NK-92 (cell line): ENCODE measurements at regions not wholly inside any gene's neighbourhood (a gene's known extent, or its start where the extent isn't known, plus 50 kb on each side); places are given as distances from the start of the nearest gene placed in this dataset.

Experiments used
- DNase-seq: peaks from one replicate; lab custom pipeline; 2025; ENCODE audit not compliant: unreplicated experiment; lab: John Stamatoyannopoulos, UW

DNA sequence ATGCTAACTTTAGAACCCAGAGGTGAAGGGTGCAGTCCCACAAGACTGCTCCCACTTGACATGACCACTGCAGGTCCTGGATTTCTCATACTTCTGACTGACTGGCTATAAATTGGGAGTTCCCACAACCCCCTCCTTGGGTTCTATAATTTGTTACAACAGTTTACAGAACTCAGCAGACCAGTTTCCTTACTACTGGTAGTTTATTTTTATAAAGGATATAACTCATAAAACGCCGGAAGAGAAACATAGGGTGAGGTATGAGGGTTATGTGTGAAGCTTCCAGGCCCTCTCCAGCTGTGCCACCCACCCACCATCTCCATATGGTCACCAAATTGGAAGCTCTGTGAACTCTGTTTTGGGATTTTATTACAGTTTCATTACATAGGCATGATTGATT is 839.6 kb downstream of the TSN start:
- DNase-seq, result no peak

DNA sequence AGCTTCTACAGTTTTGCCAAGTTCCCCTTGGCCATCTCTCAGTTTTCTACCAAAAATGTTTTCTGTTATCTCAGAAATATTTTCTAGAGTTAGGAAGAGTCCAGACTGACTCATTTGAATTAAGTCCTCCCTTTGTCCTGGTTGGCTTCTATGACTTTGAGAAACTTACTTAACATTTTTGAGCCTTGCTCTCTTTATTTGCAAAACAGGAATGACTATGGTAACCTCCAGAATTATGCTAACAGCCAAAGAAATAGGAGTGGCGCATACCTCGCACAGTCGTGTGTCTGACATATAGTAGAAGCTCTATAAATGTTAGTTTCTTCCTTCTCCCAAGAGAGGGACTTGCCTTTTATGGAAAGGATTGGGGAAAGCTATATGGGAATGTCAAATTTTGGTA is 841.1 kb downstream of the TSN start:
- DNase-seq, result no peak

GRCh38 chr2:122598784-122599183 is 843.3 kb downstream of the TSN start:
- no peak for DNase-seq

DNA sequence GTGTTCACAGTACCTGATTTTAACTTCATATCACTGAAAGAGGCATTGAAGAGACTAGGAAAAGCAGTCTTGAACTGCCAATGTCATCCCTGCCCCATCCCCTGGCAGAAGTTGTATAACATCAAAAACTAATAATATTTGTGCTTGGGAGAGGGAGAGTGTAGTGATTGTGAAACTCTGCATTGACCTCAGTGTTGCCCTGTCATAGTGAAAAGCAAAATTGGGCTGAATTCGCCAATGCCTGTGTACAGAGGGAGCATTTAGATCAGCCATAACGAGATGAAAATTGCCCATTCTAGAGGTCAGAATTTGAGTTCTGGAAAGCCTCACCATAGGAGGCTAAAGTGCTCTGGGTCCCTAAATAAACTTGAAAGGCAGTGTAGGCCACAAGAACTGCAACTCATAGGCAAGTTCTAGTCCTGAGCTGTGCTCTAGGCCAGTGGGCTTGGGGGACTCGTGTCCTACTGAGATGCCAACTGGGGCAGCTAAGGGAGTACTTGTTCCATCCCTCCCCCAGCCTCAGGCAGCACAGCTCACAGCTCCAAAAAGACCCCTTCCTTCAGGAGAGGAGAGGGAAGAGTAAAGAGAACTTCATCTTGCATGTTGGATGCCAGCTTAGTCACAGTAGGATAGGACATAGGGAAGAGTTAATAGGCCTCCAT is 855.6 kb downstream of the TSN start:
- no peak for DNase-seq

DNA sequence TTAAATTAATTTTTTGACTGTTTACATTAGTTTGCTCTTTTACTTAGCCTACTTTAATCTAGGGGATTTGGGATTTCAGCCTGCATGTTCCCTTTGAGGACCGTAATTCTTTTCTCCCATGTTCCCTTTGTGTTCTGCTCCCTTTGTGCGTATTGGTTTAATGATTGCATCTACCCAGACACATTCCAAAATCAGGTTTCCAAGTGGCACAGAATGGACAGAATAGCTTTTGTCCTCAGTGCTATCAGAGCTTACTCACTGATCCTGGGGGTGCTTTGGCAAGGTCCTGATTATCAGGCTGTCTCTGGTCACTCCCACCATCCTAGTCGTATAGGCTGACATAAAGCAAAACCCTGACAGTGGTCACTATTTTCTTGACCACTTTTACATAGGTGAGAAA is 867.5 kb downstream of the TSN start:
- DNase-seq, result no peak

DNA sequence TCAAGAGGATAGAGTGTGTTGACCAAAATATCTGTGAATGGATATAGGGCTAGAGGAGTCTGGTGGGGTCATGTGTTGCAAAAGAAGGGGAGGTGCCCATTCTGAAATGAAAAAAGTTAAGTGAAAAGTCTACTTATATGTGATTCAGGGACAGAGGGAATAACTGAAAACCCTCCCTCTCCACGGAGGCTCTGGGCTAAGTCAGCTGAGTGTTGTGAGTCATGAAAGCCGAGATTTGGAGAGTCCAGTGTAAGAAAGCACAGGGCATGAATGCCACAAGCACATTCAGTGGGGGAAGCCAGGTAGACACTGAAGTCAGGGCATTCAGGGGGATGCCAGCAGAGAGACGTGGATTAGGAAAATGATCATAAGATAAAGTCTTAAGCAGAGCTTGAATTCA is 871.9 kb downstream of the TSN start:
- no peak for DNase-seq

GRCh38 chr2:122634256-122634655 is 878.8 kb downstream of the TSN start:
- no peak for DNase-seq

DNA sequence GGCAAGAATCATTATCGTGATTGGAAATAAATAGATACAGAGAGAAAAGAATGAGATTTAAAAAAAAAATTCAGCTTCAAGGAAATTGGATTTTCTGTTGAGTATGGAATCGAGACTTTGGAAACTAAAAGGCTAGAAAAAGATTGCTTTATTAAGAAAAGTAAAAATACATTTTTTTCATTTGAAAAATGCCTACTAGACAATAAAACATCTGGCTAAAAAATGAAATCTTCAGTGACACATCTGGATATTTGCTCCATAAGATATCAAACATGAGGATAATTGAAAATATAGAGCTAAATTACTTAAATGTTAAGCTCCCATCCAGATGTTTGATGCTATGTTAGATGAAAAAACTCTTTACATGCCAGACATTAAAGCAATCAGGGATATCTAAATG is 879.5 kb downstream of the TSN start:
- DNase-seq, result no peak

GRCh38 chr2:122635686-122636085 is 880.2 kb downstream of the TSN start:
- DNase-seq, result no peak

- no peak for DNase-seq
These were observed 880.6 kb downstream of the TSN start for GRCh38 chr2:122636097-122636496.

GRCh38 chr2:122639176-122639575 is 883.7 kb downstream of the TSN start:
- DNase-seq, result no peak

- no peak for DNase-seq
These were observed 884.3 kb downstream of the TSN start for GRCh38 chr2:122639711-122640110.

DNA sequence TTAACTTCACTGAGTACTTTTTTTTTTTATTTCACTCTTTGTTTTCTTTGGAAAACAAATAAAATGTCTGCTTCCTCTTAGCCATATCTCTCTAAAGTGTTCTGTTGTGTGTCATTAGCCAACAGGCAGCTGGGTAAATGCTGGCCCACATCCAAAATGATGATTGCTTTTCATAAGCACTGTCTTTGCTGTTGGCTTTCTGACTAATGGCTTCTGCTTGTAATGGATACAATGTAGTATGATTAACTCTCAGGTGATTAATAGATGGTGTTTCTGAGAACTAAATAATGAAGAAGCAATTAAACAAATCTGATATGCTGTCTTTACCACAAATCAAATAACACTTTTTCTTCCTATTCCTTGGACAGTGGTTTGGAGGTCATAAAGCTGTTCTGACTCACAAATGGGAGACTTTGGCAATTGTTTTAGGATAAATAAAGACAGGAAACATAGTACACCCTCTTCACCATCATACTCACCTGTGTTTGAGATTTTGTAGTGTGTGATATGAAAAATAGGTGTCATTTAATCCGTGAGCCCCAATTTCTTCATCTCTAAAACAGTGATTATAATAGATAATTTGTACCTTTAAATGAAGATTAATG is 888.4 kb downstream of the TSN start:
- no peak for DNase-seq

DNA sequence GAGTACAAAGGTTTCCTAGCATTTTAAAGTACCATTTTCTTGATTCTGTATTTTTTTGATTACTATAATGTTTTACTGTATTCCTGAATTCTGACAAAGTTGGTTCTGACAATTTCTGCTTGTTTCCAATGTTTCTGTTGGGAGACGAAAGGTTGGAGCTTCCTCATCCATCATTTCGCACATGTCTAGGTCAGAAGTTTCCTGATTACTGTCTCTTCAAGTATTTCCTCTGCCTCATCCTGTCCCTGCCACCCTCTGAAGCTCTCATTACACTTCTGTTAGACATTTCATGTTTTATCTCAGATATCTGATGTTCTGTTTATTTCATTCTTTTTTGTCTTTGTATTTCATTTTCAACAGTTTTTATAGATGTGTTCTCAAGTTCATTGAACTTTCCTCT is 895.8 kb downstream of the TSN start:
- no peak for DNase-seq

- DNase-seq, result no peak
These were observed 896.3 kb downstream of the TSN start for GRCh38 chr2:122651780-122652179.

- DNase-seq, result no peak
These were observed 897.2 kb downstream of the TSN start for GRCh38 chr2:122652670-122653069.

DNA sequence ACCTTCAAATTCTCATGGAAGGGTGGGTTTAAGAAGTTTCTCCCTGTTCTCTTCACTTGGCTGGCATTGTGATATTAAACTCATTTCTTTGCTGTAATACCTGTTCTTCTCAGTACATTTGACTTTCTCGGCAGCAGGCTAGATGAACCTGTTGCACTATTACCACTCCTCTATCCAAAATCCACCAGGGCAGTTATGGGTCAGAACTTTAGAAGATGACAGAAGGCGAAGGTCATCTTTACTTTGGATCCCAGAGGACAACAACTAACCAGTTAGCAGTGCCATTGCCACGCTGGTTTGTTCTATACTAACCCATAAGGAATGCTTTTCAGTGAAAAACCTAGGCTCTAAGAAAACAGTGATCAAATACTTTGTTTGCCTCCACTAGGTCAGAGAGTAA is 901.0 kb downstream of the TSN start:
- DNase-seq, result no peak

DNA sequence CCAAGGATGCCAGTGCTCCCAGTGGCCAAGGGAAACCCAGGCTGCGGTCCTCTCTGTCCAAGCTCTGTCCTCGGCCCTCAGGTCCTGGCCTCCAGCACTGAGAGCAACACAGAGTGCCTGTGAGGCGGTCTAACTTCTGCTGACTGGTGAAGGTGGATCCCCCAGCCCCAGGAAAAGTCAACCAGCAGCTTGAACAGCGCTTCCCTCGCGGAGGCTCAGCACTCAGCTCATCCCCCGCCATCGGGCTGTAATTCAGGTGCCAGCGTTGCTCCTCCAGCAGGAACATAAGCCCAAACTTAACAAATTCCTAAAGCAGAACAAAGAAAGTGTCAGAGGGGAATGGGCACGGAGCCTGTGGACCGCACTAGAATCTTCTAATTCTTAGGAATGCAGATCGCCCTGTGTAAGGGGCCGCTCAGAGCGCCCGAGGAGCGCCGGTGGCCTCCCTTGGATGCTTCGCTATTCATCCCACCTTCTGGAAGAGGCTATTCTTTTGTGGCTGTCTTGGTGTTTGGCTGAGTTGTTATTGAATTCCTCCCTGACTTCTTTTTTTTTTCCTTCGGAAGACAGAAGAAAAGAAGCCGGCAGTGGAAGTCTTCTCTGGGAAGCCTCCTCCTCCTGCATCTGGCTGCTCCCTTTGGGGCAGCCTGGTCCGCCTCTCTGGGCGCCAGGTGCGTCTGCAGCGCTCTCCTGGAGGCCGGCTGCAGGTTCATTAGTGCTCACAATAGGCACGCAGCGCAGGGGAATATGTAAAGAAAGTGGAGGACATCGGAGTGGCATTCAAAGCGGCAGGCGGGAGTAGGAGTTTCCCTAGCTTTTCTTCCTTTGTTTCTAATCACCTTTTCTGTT is 905.6 kb downstream of the TSN start:
- no peak for DNase-seq

- no peak for DNase-seq
These were observed 908.2 kb downstream of the TSN start for GRCh38 chr2:122663620-122664019.

DNA sequence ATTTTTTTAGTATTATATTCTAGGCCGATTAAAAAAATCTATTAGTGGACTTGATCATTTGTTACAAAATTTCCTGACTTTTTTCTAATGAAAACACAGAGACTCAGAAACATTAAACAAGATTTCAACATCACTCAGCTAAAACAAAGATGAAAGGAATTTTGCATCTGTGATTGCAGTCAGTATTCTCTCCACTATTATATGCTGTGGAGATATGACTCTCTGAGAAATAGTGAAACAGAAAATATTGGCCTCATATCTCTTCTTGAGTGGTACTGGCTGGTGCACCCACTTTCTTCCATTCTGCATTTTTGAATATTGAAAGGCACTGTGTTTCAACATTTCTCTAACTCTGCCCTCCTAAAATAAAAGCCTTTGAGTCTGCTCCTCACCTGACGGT is 914.2 kb downstream of the TSN start:
- DNase-seq, result no peak

DNA sequence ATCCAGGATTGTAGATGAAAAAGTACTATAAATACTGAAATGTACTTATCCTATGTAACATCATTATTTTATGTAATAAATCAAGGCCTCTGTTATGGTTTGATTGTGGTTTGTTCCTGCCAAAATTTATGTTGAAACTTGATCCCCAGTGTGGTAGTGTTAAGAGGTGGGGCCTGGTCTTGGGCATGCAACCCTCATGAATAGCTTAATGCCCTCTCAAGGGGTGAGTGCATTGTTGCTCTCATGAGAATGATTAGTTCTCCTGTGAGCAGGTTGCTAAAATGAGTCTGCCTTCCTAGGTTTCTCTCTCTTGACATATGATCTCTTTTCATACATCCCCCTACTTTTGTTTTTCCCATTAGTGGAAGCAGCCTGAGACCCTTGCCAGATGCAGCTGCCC is 915.4 kb downstream of the TSN start:
- DNase-seq, result no peak

DNA sequence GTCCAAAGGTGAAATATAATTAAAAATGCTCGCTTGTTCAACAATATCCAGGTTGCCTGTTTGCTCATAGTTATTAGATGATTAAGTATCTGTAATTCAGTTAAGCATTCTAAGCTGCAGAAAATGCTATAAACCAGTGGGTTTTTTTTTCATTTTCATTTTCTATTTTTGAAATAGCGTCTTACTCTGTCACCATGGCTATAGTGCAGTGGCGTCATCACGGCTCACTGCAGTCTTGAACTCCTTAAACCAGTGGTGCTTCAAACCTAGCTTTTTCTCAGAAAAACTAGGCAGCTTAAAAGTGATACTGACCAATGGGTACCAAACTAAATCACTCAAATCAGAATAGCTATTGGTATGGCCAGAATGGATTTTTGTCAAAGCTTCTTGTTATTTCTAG is 925.2 kb downstream of the TSN start:
- DNase-seq, result no peak
